Liver (tissue), 8 donors: ENCODE measurements at regions not wholly inside any gene's neighbourhood (a gene's known extent, or its start where the extent isn't known, plus 50 kb on each side); places are given as distances from the start of the nearest gene placed in this dataset.

Experiments
- DNase-seq: peaks from one replicate; pipeline ENCODE4 v3.0.0-alpha.2; 2017; ENCODE audit warnings: low spot score
- H3K27ac ChIP-seq, 2 donors: one replicate each; pipeline ENCODE4 v1.7.0; 2013; ENCODE audit warnings: inconsistent platforms in 2 of 2, low read length in 2 of 2, control low read depth in 1 of 2, low read depth in 1 of 2, mild to moderate bottlenecking in 1 of 2
- H3K27me3 ChIP-seq, 4 donors: one replicate each; pipeline versions ENCODE4 v1.6.1 to v1.7.0; 2013; ENCODE audit warnings: low read length in 3 of 4, inconsistent platforms in 1 of 4, mild to moderate bottlenecking in 1 of 4, moderate library complexity in 1 of 4; ENCODE audit not compliant: control insufficient read depth in 4 of 4, insufficient read depth in 4 of 4
- H3K36me3 ChIP-seq, 4 donors: one replicate each; pipeline versions ENCODE4 v1.6.1 to v1.7.0; 2013; ENCODE audit warnings: low read length in 3 of 4, mild to moderate bottlenecking in 3 of 4, low read depth in 1 of 4, moderate library complexity in 1 of 4; ENCODE audit not compliant: control insufficient read depth in 4 of 4, insufficient read depth in 3 of 4
- H3K4me1 ChIP-seq, 4 donors: one replicate each; pipeline versions ENCODE4 v1.6.1 to v1.7.0; 2013; ENCODE audit warnings: low read length in 3 of 4, mild to moderate bottlenecking in 3 of 4, moderate library complexity in 1 of 4; ENCODE audit not compliant: control insufficient read depth in 4 of 4, insufficient read depth in 4 of 4
- H3K4me3 ChIP-seq, 3 donors: one replicate each; pipeline versions ENCODE4 v1.6.1 to v1.7.0; 2013; ENCODE audit warnings: low read length in 3 of 3, control low read depth in 1 of 3, low read depth in 1 of 3, mild to moderate bottlenecking in 1 of 3
- H3K9ac ChIP-seq, 2 donors: one replicate each; pipeline ENCODE4 v1.7.0; 2013; ENCODE audit warnings: low read length in 2 of 2, mild to moderate bottlenecking in 2 of 2, moderate library complexity in 2 of 2, control low read depth in 1 of 2, low read depth in 1 of 2
- H3K9me3 ChIP-seq, 4 donors: one replicate each; pipeline versions ENCODE4 v1.6.1 to v1.7.0; 2013; ENCODE audit warnings: low read length in 3 of 4; ENCODE audit not compliant: control insufficient read depth in 4 of 4
- EGR1 ChIP-seq, 2 donors: IDR thresholded peaks; 2 replicates each; pipeline ENCODE4 v1.6.1; 2016 to 2018; ENCODE audit warnings: antibody characterized with exemption in 2 of 2, low read depth in 2 of 2
- FOXA1 ChIP-seq: IDR thresholded peaks from 2 replicates; pipeline ENCODE4 v1.6.1; 2016; ENCODE audit warnings: antibody characterized with exemption
- FOXA2 ChIP-seq: IDR thresholded peaks from 2 replicates; pipeline ENCODE4 v1.6.1; 2016; ENCODE audit warnings: antibody characterized with exemption
- GABPA ChIP-seq, 2 donors: IDR thresholded peaks in 1 of 2; conservative IDR thresholded peaks in 1 of 2; 2 replicates each; pipeline ENCODE4 v1.6.1; 2016; ENCODE audit warnings: antibody characterized with exemption in 2 of 2, mild to moderate bottlenecking in 1 of 2, moderate library complexity in 1 of 2
- HNF4A ChIP-seq, 2 donors: conservative IDR thresholded peaks; 2 replicates each; pipeline ENCODE4 v1.6.1; 2016; ENCODE audit warnings: antibody characterized with exemption in 2 of 2, mild to moderate bottlenecking in 2 of 2
- HNF4G ChIP-seq: IDR thresholded peaks from 2 replicates; pipeline ENCODE4 v1.6.1; 2016; ENCODE audit warnings: antibody characterized with exemption
- JUND ChIP-seq, 2 donors: IDR thresholded peaks; 2 replicates each; pipeline ENCODE4 v1.6.1; 2016; ENCODE audit warnings: antibody characterized with exemption in 2 of 2
- NR2F2 ChIP-seq: IDR thresholded peaks from 2 replicates; pipeline ENCODE4 v1.6.1; 2016; ENCODE audit warnings: antibody characterized with exemption
- RAD21 ChIP-seq, 2 donors: IDR thresholded peaks; 2 replicates each; pipeline ENCODE4 v1.6.1; 2016; ENCODE audit warnings: antibody characterized with exemption in 2 of 2, mild to moderate bottlenecking in 2 of 2
- RXRA ChIP-seq, 2 donors: IDR thresholded peaks; 2 replicates each; pipeline ENCODE4 v1.6.1; 2017 to 2018; ENCODE audit warnings: antibody characterized with exemption in 2 of 2, mild to moderate bottlenecking in 1 of 2
- YY1 ChIP-seq: IDR thresholded peaks from 2 replicates; pipeline ENCODE4 v1.6.1; 2016; ENCODE audit warnings: antibody characterized with exemption, mild to moderate bottlenecking
- WGBS: extraction: QIAGEN DNeasy Blood & Tissue Kit; methylation state at CpG from one replicate; pipeline ENCODE4 v1.1.7; 2013; 5-methylcytosine and 5-hydroxymethylcytosine counted together
- TF ChIP-seq, protein P1 (sequence below): IDR thresholded peaks from 2 replicates; pipeline ENCODE4 v1.6.1; 2016; ENCODE audit warnings: antibody characterized with exemption
- TF ChIP-seq, protein P2 (sequence below): IDR thresholded peaks from 2 replicates; pipeline ENCODE4 v1.6.1; 2016; ENCODE audit warnings: antibody characterized with exemption
- TF ChIP-seq, protein P3 (sequence below): fragments of 150-350 bp; IDR thresholded peaks from 2 replicates; pipeline ENCODE4 v1.5.1; 2017; ENCODE audit warnings: improper control_type of control experiment, low read depth, low read length; ENCODE audit not compliant: missing input control
- TF ChIP-seq, protein P4 (sequence below): IDR thresholded peaks from 2 replicates; pipeline ENCODE4 v1.6.1; 2016; ENCODE audit warnings: antibody characterized with exemption
- TF ChIP-seq, protein P5 (sequence below): IDR thresholded peaks from 2 replicates; pipeline ENCODE4 v1.6.1; 2016; ENCODE audit warnings: antibody characterized with exemption, mild to moderate bottlenecking
- donor health status: healthy.
- donor health status: healthy.
- donor health status: healthy.
- donor health status: healthy.
- donor health status: healthy.

DNA sequence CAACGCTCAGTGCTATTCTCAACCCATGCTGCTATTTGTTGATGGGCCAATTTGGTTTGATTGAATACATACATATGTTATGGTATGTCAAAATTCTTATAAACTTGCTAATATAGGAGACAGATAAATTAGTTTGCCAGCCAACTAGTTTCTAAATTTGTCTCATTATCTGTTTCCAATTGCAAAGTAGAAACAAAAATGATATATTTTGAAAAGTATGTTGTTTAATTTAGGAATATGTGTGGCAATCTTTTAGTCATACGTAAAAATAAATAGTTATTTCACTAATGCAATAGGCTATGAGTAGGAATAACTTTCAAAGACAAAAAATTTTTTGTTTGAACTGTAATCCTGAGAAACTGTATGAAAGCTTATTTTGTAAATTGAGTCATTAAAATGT, 210.6 kb upstream of the KCNJ16 start:
- DNase-seq = no peak
- no peaks in the 10 kb centered on the region for H3K4me1 ChIP-seq
- no peak overlapping the region for H3K9ac ChIP-seq
- H3K27me3 ChIP-seq = no peaks in the 10 kb centered on the region
- WGBS = 87% methylated on average over 2 of the region's 2 CpGs
- TF ChIP-seq FOXA1 = no peak
- no peak for TF ChIP-seq JUND (IDR thresholded peaks at IDR 0.05)
- no peak for TF ChIP-seq RXRA (IDR thresholded peaks at IDR 0.05)
- no peak for TF ChIP-seq RAD21 (IDR thresholded peaks at IDR 0.05)
- no peak for TF ChIP-seq EGR1 (IDR thresholded peaks at IDR 0.05; ENCODE audit: low read depth in 2 of 2)
- TF ChIP-seq, protein P1, sequence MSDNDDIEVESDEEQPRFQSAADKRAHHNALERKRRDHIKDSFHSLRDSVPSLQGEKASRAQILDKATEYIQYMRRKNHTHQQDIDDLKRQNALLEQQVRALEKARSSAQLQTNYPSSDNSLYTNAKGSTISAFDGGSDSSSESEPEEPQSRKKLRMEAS = no peak
- TF ChIP-seq HNF4A (conservative IDR thresholded peaks at IDR 0.05) = no peak
- TF ChIP-seq, protein P2, sequence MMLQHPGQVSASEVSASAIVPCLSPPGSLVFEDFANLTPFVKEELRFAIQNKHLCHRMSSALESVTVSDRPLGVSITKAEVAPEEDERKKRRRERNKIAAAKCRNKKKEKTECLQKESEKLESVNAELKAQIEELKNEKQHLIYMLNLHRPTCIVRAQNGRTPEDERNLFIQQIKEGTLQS = no peak
- H3K36me3 ChIP-seq = no peaks in the 10 kb centered on the region
- no peak overlapping the region for H3K27ac ChIP-seq
- no peaks in the 10 kb centered on the region for H3K9me3 ChIP-seq
- H3K4me3 ChIP-seq = no peak overlapping the region

DNA sequence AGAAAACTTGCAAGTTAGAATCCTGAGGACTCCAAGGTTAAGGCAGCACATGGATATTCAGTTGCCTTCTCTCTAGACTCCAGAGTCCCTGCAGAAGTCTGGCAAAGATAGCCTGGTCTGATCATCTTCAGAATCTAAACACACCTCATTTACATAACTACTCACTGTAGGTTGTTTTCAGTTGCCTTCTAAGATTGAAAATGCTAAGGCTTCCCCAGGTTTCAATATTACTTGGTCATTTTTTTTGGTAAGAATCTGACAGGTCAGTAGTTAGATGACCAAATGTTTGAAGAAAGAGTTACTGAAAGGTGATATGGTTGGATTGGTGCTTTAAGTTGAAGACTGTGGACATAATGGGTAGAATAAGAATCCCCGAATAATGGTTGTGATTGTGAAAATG, 205.4 kb upstream of the KCNJ16 start:
- H3K27me3 ChIP-seq = peaks cover 0 to 3% (median 0%) of the 10 kb centered on the region in 4 donors
- no peak overlapping the region for H3K27ac ChIP-seq
- WGBS = 74% methylated on average over 1 of the region's 1 CpG
- H3K4me1 ChIP-seq = no peaks in the 10 kb centered on the region
- no peak for TF ChIP-seq FOXA2
- TF ChIP-seq NR2F2 = no peak
- TF ChIP-seq YY1 = no peak
- TF ChIP-seq HNF4G = no peak
- TF ChIP-seq, protein P1 = no peak
- no peak for TF ChIP-seq GABPA (IDR thresholded peaks at IDR 0.05 in 1 of 2, conservative IDR thresholded peaks at IDR 0.05 in 1 of 2)
- TF ChIP-seq, protein P3, sequence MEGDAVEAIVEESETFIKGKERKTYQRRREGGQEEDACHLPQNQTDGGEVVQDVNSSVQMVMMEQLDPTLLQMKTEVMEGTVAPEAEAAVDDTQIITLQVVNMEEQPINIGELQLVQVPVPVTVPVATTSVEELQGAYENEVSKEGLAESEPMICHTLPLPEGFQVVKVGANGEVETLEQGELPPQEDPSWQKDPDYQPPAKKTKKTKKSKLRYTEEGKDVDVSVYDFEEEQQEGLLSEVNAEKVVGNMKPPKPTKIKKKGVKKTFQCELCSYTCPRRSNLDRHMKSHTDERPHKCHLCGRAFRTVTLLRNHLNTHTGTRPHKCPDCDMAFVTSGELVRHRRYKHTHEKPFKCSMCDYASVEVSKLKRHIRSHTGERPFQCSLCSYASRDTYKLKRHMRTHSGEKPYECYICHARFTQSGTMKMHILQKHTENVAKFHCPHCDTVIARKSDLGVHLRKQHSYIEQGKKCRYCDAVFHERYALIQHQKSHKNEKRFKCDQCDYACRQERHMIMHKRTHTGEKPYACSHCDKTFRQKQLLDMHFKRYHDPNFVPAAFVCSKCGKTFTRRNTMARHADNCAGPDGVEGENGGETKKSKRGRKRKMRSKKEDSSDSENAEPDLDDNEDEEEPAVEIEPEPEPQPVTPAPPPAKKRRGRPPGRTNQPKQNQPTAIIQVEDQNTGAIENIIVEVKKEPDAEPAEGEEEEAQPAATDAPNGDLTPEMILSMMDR = no peak
- TF ChIP-seq, protein P2 = no peak
- TF ChIP-seq FOXA1 = no peak
- TF ChIP-seq, protein P4, sequence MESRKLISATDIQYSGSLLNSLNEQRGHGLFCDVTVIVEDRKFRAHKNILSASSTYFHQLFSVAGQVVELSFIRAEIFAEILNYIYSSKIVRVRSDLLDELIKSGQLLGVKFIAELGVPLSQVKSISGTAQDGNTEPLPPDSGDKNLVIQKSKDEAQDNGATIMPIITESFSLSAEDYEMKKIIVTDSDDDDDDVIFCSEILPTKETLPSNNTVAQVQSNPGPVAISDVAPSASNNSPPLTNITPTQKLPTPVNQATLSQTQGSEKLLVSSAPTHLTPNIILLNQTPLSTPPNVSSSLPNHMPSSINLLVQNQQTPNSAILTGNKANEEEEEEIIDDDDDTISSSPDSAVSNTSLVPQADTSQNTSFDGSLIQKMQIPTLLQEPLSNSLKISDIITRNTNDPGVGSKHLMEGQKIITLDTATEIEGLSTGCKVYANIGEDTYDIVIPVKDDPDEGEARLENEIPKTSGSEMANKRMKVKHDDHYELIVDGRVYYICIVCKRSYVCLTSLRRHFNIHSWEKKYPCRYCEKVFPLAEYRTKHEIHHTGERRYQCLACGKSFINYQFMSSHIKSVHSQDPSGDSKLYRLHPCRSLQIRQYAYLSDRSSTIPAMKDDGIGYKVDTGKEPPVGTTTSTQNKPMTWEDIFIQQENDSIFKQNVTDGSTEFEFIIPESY = no peak
- TF ChIP-seq, protein P5, sequence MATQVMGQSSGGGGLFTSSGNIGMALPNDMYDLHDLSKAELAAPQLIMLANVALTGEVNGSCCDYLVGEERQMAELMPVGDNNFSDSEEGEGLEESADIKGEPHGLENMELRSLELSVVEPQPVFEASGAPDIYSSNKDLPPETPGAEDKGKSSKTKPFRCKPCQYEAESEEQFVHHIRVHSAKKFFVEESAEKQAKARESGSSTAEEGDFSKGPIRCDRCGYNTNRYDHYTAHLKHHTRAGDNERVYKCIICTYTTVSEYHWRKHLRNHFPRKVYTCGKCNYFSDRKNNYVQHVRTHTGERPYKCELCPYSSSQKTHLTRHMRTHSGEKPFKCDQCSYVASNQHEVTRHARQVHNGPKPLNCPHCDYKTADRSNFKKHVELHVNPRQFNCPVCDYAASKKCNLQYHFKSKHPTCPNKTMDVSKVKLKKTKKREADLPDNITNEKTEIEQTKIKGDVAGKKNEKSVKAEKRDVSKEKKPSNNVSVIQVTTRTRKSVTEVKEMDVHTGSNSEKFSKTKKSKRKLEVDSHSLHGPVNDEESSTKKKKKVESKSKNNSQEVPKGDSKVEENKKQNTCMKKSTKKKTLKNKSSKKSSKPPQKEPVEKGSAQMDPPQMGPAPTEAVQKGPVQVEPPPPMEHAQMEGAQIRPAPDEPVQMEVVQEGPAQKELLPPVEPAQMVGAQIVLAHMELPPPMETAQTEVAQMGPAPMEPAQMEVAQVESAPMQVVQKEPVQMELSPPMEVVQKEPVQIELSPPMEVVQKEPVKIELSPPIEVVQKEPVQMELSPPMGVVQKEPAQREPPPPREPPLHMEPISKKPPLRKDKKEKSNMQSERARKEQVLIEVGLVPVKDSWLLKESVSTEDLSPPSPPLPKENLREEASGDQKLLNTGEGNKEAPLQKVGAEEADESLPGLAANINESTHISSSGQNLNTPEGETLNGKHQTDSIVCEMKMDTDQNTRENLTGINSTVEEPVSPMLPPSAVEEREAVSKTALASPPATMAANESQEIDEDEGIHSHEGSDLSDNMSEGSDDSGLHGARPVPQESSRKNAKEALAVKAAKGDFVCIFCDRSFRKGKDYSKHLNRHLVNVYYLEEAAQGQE = no peak
- TF ChIP-seq JUND (IDR thresholded peaks at IDR 0.05) = no peak
- no peak for TF ChIP-seq RXRA (IDR thresholded peaks at IDR 0.05)
- TF ChIP-seq RAD21 (IDR thresholded peaks at IDR 0.05) = no peak
- no peak overlapping the region for H3K4me3 ChIP-seq
- no peak overlapping the region for H3K9ac ChIP-seq
- no peaks in the 10 kb centered on the region for H3K36me3 ChIP-seq
- DNase-seq = no peak
- H3K9me3 ChIP-seq = no peaks in the 10 kb centered on the region
